ENCODE measurements at regions not wholly inside any gene's neighbourhood (a gene's known extent, or its start where the extent isn't known, plus 50 kb on each side); places are given as distances from the start of the nearest gene placed in this dataset.

GRCh38 chr2:126990605-126991532 lies 92.2 kb downstream of the TEX51 start:
- DNase-seq, result no peak

DNA sequence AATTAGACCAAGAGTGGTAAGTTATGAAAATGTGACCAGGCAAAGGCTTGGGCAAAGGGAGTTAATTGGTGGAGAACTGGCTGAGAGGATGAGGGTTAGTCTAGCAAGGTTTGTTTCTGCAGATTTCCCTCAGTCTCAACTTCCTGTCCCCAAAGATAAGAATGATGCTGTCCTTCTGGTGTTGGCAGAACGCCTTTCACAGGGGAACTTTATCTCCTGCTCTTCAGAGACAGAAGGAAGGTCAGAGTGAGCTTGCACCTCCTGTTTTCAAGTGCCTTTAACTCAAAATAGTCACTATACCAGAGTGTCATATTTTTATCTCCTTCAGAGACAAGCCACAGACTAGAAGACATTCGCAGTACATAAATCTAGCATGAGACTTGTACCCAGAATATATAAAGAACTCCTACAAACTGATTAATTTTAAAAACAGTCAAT lies 95.7 kb downstream of the TEX51 start:
- no peak for DNase-seq

GRCh38 chr2:126995621-126996377 lies 97.1 kb downstream of the TEX51 start:
- no peak for DNase-seq

GRCh38 chr2:126996378-126996699 lies 97.6 kb downstream of the TEX51 start:
- DNase-seq, result no peak
